T-helper 1 cell (primary cell): ENCODE measurements at regions not wholly inside any gene's neighbourhood (a gene's known extent, or its start where the extent isn't known, plus 50 kb on each side); places are given as distances from the start of the nearest gene placed in this dataset.
"Not testable (repeated sequence)": the region's sequence is repeated elsewhere in the genome, so short reads cannot be mapped to it uniquely, and the experiment has no call there.

Experiments
- DNase-seq, 5 donors: peaks; one replicate each; pipeline ENCODE4 v3.0.0-alpha.2; 2012 to 2020

DNA sequence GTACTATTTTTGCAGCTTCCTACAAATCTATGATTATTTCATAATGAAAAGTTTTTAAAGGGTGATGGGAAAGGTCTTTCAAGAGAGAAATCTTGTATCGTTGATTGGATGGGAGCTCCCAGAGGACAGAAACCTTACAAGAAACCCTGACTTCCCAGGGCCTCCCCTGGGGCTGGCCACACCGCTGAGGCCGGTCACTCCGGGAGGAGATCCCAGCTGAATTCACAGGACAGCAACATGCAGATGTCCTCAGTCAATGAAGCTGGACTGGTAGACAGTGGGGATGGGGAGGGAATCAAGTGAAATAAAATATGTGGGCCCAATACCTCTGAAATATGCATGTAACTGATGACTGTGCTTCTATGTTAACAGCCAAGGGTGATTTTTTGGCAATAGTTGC lies 135.6 kb downstream of the TFCP2L1 start:
- DNase-seq = no peak

DNA sequence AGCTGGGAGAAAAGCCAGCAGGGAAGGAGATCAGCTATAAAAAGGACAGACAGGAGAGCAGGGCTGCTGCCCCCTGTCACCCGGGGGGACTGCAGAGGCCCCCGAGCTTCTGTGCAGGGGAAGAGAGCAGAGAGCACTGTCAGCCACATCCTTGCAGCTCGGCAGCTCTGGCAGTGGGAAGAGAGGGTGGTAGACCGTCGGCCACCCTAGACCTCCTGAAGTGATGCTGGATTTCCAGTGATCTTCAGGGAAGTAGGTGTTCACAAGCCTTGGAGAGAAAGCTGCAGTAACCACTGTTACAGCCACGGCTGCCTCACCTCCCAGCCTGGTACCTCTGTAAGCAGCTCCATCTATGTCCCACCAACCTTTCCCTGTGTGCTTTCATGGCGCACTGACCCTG lies 134.9 kb downstream of the TFCP2L1 start:
- no peak for DNase-seq

DNA sequence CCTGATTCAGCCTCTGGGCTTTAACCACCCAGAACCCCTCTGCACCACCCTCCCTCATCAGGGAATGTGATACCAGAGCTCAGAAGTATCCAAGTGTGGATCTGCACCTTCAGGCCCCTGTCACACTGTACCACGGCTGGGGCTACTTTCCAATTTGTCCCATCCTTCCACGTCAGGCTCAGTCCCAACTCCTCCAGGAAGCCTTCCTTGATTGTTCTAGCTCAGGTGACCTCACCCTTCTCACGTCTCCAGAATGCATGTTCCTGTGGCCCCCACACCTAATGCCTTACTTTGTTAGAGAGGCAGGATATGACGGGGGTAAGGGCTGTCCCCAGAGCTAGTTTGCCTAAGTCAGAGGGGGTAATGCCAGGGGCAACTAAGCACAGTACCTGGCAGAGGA lies 134.3 kb downstream of the TFCP2L1 start:
- no peak for DNase-seq

DNA sequence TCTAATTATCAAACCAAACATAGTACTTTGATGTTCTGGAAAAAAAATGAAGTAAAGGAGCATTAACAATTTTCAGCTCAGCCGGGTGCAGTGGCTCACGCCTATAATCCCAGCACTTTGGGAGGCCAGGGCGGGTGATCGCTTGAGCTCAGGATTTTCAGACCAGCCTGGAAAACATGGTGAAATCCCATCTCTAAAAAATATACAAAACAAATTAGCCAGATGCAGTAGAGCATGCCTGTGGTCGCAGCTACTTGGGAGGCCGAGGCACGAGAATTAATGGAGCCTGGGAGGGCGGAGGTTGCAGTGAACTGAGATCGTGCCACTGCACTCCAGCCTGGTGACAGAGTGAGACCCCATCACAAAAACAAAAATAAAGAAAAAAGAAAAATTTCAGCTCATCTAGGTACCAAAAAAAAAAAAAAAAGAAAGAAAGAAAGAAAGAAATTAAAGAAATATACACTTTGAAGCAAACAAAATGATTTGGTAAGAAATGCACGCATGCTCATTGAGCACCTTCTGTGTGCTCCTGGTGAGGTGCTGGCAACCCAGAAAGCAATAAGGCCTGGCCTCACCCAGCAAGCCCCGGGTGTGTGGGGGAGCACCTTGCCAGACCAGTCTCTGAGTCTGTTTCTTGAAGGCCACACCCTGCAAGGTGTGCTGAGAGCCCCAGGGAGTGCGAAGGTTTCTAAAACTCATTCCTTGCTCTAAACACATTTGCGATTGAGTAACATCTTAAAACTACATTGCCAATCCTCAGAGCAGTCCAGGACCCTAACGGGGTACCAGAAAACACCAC lies 133.5 kb downstream of the TFCP2L1 start:
- no peak for DNase-seq

DNA sequence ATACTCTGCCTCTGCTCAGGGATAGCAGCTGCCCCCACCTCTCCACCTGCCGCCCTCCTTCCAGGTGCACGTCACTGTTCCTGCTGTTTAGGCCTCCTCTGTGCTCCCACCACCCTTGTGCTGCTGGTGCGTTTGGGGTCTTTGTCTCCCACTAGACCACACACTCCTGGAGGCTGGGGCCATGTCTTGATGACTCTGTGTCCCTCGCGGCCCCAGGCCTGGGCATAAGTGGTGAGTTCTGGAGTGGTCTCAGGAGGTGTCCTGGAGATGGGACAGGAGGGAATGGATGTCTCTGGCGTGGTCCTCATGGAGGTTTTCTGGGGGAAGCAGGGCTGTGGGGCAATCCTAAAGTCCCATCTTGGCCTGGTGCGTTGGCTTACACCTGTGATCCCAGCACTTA lies 132.1 kb downstream of the TFCP2L1 start:
- no peak for DNase-seq

DNA sequence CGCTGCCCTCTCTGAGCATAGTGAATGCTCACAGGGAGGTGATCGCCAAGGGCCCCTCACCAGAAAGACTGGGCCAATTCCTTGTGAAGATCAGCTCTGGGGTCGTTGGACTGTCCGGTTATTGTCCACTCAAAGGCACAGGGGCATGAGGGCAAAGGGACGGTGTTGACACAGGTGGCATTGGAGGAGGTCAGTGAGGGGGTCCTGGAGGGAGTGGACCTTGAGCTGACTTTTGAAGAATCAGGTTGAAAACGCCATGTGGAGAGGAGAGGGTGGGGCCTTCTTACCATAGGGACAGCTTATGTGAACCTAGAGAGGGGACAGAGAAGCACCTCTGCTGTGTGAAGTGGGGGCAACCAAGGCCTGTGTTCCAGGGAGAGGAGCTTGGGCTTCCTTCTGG lies 131.5 kb downstream of the TFCP2L1 start:
- DNase-seq = no peak

DNA sequence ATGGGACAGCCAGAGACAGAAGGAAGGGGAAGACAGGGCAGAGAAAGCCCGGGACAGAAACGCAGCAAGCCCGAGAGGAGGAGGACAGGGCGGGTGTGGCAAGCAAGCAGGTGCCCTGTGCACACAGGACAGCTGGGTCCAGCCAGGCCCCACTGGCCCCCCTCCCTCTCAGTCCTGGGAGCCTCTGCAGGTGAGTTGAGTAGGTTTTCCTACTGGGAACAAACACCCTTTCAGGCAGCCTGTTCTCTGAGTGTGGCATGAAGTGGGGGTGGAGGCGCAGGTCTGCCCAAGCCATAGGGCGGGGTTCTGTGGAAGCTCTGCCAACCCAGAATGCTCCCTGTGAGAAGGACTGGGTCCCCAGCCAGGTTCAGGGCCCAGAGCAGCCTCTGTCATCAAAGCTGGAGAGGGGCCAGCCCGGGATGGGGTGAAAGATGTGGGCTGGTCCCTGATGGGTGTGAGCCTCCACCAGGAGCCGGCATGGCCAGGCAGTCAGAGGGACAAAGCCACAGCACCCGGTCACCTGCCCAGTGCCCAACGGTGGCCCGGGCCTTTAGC lies 129.4 kb downstream of the TFCP2L1 start:
- DNase-seq = no peak

DNA sequence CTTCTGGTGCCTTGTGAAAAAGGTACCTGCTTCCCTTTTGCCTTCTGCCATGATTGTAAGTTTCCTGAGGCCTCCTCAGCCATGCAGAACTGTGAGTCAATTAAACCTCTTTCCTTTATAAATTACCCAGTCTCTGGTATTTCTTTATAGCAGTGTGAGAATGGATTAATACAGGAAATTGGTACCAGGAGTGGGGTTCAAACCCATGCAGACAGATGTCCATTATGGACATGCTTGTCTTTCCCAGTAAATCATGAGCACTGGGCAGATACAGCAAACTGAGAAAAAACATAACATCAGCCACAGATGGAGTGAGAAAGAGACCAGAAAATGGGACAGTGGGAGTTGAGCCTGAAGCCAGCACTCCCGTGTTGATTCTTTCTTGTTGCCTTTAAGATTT lies 127.5 kb downstream of the TFCP2L1 start:
- not testable (repeated sequence) for DNase-seq

DNA sequence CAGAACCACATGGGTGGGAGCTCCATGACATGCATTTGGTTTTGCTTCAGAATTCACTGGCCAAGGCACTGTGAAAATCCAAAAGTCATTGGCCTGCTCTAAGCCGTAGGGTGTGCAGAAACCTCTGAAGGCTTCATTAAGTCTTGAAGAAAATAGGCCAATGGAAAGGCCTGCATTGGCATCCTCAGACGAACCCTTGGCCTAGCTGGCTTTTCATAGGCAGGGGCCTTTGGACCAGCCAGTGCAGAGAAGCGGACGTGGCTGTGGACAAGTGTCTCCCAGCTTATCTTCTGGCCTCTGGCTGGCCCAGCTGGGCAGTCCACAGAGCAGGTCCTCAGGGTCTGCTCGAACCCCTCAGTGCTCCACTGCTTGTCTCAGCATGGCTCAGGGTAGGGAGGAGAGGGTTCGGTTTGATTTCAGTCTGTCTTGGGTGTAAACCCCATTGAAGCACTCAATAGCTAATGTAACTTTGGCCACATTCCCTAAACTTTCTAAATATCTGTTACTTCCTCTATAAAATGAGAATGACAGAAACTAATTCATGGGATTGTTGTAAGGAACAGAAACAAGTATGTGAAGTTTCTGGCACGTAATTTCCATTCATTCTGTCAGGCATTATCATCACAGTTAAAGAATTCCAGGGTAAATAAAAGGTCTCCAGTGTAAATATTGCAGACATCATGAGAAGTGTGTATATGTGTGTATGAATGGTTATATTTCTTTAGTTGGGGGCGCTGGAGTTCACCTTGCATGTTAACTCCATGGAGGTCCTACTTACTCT lies 125.5 kb downstream of the TFCP2L1 start:
- no peak for DNase-seq

DNA sequence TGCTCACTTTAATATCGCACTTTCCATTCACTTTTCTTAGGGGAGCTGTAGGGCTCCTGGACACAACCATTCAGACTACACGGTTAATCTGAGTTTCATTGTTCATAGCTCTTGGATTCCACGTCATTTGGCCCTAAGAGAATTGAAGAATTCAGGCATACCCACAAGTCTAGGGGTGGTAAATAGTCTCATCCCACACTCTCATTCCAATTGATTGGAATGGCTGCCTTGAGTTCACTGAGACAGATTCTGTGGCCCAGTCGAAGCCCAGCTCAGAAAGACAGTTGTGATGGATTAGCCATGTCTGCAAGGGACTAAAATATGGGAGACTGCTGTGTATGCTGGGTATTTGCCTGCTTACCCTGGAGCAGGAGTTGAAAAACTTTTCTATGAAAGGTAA lies 124.6 kb downstream of the TFCP2L1 start:
- DNase-seq = no peak

DNA sequence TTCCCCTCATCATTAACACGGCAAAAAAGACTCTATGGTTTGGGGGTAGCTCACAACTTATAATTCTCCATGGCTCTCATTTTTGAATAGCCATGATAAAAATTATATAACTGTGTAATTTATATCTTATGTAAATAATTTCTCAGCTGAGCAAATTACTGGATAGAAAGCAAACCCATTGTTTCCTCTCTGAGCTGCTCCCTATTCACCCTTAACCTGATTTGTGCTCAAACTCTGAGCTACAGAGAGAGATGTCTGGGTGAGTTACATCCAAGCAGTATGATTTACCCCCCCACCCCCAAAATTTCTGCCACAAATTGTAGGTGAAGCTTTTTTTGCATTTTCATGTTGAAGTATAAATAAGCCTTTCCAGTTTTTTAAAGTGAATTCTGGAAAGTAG lies 123.7 kb downstream of the TFCP2L1 start:
- DNase-seq = no peak

DNA sequence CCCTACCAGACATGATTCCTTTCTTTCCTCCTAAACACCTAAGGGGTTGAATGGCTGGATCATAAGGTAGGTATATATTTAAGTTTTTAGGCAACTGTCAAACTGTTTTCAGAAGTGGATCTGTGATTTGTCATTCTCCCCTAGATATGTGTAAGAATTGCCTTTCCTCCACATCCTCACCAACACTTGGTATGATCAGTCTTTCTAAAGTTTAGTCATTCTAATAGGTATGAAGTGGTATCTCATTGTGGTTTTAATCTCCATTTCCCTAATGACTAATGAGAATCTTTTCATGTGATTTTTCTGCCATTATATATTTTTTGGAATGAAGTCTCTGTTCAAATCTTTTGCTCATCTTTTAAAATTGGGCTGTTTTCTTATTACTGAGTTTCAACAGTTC lies 122.1 kb downstream of the TFCP2L1 start:
- no peak for DNase-seq

DNA sequence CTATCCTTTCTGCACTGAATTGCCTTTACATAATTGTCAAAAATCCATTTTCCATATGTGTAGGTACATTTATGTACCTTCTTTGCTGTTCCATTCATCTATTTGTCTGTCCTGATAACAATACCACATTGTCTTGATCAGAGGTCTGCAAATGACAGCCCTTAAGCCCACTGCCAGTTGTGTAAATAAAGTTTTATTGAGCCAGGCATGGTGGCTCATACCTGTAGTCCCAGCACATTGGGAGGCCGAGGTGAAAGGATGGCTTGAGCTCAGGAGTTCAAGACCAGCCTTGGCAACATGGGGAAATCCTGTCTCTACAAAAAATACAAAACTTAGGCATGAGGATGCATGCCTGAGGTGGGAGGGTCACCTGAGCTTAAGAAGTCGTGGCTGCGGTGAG lies 121.0 kb downstream of the TFCP2L1 start:
- no peak for DNase-seq

DNA sequence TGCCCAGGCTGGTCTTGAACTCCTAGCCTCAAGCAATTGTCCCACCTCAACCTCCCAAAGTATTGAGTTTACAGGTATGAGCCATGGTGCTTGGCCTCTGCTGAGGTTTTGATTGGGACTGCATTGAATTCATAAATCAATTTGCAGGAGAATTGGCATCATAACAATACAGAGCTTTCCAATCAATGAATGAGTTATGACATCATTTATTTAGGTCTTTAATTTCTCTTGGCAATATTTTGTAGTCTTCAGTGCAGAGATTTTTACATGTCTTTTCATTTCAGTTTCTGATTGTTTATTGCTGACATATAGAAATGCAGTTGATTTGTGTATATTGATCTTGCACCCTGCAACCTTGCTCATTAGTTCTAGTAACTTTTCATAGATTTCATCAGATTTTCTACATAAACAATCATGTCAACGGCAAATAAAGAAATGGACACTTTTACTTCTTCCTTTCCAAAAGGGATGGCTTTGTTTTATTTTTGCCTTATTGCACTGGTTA lies 119.9 kb downstream of the TFCP2L1 start:
- DNase-seq = no peak
